ENCODE measurements at regions not wholly inside any gene's neighbourhood (a gene's known extent, or its start where the extent isn't known, plus 50 kb on each side); places are given as distances from the start of the nearest gene placed in this dataset.

DNA sequence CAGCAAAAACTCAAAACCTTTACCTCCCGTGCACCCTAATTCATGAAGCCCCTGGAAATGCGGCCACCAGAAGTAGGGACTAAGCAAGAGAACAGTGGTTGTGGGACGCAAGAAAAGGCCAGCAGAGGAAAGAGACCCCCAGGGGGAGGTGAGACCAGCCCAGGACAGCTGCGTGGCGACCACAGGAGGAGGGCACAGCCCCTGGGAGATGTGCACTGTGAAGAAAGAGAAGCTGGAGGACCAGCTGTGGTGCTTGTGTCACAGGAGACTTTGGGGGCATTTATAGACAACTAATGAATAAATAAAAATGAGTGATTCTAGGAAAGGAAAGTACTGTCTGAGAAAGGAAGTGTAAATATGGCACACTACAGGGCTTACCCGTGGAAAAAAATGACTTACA is 263.8 kb downstream of the EIPR1 start:
- TF ChIP-seq POLR2A (IDR thresholded peaks at IDR 0.05) (no peak), POLR2AphosphoS5 (IDR thresholded peaks at IDR 0.05) (no peak)
- TF ChIP-seq, protein P1, sequence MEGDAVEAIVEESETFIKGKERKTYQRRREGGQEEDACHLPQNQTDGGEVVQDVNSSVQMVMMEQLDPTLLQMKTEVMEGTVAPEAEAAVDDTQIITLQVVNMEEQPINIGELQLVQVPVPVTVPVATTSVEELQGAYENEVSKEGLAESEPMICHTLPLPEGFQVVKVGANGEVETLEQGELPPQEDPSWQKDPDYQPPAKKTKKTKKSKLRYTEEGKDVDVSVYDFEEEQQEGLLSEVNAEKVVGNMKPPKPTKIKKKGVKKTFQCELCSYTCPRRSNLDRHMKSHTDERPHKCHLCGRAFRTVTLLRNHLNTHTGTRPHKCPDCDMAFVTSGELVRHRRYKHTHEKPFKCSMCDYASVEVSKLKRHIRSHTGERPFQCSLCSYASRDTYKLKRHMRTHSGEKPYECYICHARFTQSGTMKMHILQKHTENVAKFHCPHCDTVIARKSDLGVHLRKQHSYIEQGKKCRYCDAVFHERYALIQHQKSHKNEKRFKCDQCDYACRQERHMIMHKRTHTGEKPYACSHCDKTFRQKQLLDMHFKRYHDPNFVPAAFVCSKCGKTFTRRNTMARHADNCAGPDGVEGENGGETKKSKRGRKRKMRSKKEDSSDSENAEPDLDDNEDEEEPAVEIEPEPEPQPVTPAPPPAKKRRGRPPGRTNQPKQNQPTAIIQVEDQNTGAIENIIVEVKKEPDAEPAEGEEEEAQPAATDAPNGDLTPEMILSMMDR (IDR thresholded peaks at IDR 0.05 in 8 of 11, conservative IDR thresholded peaks at IDR 0.05 in 3 of 11), result no peak

Measured in spleen (tissue), 7 donors.